HT1080 (cell line): ENCODE measurements at regions not wholly inside any gene's neighbourhood (a gene's known extent, or its start where the extent isn't known, plus 50 kb on each side); places are given as distances from the start of the nearest gene placed in this dataset.

Experiments
- DNase-seq: peaks from one replicate; pipeline ENCODE4 v3.0.0-alpha.2; 2015; ENCODE audit warnings: low read depth

GRCh38 chr11:43575913-43576310, 104.6 kb upstream of the HSD17B12 start:
- no peak for DNase-seq

GRCh38 chr11:43576320-43576802, 104.2 kb upstream of the HSD17B12 start:
- no peak for DNase-seq

DNA sequence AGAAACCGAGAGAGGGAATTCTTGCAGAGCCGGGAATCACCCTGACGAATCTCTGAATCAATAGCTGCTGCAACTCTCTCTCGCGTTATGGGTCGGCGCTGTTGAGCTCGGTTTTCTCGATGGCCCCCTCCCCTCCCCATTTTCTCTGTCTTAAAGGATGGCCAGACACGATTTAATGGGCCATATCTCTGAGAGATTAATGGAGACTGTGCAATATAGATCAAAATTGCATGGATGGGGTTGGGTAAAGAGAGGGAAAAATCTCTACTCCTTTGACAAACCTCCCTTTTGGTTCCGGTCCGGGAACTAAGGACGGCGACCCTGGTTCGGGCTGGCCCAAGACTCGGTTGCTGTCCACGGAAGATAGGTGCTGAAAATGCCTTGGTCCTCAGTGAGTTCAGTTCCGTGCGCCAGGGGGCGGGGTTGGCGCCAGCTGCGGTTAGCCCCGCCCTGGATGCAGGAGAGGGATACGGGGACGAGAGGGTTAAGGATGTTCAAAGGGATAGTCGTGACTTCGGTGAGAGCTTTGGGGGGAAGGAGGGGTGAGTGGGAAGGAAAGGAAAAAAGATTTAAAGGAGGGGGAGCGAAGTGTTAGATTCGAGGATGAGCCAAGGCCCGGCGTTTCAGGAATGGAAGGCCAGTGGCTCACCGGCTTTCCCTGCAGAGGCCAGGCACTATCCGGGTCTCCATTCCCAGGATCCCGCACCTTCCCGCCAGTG, 103.6 kb upstream of the HSD17B12 start:
- peak; percentile 24 for DNase-seq

- no peak for DNase-seq
Measured at GRCh38 chr11:43577566-43578264, 102.8 kb upstream of the HSD17B12 start.

DNA sequence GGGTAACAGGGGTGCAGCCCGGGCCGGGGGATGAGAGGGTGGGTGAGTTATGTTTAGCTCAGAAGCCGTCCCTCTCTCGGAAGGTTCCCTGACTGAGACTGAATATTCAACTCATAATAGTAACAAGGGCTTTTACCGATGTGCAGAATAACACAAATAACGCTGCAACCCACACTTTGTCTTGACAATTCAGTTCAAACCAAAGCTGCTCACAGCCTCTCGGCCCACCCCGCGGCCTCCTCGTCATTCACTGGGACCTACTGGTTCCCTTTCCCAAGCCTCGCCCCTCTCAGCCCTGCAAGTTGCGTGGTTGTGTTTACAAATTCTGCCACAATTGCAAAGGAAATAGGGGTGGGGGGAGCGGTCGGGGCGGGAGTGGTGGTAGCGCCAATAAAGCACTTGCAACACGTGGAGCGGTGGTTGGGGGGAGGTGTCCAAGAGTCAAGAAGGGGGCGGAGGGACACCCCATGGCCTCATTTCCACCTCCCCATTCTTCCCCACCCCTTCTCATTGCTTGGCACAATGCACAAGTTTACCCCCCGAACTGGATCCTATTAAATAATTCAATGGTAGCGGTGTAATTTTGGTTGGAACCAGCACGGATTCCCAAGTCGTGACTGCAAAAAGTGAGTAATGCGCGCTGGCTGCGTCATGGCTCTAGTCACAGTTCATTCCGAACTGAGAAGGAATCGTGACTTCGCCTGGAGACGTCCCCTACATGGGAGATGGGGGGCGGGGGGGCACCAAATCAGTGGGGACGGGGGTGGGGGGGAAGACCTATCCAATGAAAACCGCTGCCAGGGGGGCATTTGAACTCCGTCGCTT, 102.0 kb upstream of the HSD17B12 start:
- peak; percentile 42 for DNase-seq

DNA sequence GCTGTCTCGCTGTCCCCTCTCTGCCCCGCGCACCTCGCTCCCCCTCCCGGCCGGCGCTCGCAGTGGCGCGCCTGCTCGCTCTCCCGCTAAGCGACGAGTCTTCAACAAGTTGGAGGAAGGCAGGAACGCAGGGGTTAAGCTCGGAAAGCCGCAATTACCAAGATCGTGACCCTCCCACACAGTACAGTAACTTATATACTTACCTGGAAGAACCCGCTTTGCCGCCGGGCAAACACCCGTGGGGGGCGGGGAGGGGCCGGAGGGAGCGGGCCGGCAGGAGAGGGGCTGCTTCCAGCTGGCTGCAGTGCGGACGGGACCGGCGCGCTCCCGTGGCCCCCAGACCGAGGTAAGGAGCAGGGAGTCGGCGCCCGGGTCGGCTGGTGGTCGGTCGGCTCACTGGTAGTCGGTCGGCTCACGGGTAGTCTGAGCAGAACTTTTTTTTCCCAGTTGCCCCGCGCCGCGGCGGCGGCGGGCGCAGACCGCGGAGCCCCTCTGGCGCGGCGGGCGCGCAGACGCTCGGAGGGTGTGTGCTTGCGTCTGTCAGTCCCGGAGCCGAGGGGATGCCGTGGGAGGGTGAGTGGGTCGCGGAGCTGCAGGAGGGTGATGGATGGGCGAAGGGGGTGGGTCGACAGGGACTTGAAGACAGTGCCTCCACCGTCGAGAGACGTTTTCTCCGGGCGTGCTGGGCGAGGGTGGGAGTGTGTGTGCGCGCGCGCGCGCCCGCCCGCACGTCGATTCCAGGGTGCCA, 101.2 kb upstream of the HSD17B12 start:
- DNase-seq, result peak; percentile 55

DNA sequence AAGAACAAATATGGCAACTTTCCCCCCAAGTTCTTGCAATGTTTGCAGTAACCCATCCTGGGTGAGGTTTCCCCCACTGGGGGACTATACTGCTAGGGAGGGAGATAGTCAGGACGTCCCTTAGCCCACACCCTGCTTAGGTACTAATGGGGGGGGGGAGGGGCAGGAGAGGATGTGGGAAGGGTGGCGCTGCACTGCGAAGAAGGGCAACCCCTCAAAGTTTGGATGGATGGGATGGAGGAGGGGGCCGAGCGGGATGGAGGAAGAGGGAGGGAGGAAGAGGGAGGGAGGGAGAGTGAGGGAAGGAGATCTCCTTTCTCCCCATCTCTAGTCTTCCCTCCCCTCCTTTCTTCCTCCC, 100.6 kb upstream of the HSD17B12 start:
- DNase-seq, result no peak

GRCh38 chr11:43580735-43581369, 99.7 kb upstream of the HSD17B12 start:
- DNase-seq, result no peak

DNA sequence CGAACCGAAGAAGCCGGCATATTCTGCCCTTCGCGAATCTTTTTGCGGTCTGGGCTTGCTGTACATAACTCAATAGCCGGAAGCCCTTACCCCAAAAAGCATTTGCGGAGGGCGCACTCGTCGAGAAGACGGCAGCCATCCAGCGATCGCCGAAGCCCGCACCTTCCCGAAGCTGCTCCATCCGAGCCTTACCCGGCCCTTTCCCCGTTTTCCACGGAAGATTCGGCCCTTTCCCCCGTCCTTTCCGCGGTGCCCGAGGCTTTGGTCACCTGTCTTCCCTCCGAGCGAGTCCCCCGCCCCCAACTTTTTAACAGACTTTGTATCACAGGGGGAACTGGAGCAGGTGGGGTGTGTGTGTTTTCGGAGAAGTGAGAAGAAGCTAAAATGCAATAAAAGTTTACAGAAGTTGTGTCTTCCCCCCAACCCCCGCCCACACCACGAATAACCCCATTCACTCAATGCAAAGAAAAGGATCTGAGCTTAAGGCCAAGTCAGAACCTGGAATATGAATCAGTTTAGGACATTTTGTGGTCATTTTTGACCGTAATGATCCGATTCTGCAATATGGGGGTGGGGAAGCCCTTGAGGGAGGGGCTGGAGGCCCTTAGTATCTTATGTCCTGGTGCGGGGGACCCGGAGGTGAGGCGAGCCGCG, 99.0 kb upstream of the HSD17B12 start:
- DNase-seq, result no peak

DNA sequence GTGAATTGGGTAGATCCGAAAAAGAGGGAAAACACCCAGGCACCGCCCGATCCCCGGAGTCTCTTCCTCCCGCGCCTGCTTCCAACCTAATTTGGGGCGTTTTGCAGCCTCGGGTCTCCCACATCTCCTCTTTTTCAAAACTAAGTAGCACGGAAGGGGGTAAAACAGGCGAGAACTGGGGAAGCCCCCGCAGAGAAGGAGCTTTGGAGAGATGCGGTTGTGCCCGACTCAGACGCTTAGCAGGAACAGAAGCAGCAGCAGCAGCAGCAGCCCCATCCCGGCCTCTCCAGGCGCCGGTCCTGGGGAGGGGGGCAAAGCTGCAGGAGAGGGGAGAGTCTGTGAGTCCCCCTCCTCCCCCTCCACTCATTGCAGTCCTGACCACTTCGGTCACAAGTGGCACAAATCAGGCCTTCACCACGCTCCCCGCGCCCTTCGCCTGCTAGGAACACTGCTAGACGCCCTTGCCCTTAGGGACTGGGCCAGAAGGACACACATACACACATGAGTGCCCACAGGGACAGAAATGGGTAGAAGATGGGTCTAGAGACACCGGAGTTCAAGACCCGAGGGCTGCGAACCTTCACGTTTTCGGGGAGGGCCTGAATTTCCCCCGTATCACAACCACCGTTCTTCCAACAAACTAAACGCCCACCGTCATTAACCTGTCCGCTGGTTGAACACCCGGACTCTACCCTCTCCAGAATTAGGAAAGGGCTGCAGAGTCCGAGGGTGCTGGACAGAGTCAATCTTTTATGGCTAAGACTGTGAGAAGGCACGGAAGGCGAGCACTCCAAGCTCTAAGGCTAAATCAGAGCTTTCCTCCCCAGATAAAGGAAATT, 98.3 kb upstream of the HSD17B12 start:
- no peak for DNase-seq

GRCh38 chr11:43582863-43583462, 97.6 kb upstream of the HSD17B12 start:
- no peak for DNase-seq

GRCh38 chr11:43583548-43583947, 97.0 kb upstream of the HSD17B12 start:
- no peak for DNase-seq

- DNase-seq, result peak; percentile 6
Measured at GRCh38 chr11:43585877-43586608, 94.5 kb upstream of the HSD17B12 start.

GRCh38 chr11:43589601-43590250, 90.8 kb upstream of the HSD17B12 start:
- no peak for DNase-seq

DNA sequence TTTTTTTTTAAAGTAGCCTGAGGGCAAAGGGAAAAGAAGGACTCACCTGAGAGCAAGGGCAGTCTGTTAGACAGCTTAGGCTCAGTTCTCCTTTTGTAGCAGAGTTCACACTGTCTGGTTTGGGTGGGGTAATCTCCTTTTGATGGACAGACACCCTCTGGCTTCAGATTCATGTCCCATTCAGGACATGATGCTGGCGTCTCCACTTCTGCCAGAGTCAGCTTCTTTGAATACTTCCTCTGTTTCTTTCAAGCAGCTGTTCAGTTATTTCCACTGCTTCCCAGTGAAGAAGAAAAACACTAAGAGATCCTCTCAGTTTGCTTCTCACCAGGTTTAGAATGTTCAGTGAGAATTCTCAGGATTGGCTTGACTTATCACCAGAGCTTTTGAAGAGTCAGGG, 79.0 kb upstream of the HSD17B12 start:
- no peak for DNase-seq

DNA sequence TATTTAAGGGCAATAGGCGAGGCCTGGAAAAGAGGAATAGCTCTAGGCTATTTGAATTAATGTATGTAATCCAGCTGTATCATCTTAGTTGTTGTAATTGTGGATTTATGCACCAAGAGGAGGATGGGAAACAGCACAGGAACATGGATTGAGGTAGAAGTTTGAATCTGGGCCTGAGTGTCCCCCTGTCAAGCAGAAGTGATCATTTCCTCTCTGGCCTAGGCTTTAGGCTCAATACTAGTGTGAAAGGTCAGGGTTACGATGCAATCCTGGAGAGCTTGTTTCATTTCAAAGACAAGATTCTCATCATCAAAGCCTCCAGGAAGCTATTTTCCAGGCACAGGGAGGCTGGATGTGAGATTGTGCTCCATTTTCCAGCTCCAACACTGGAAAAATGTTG, 77.9 kb upstream of the HSD17B12 start:
- DNase-seq, result no peak

- no peak for DNase-seq
Measured at GRCh38 chr11:43614214-43614613, 66.3 kb upstream of the HSD17B12 start.
